Small intestine (tissue), 7 donors: ENCODE measurements at regions not wholly inside any gene's neighbourhood (a gene's known extent, or its start where the extent isn't known, plus 50 kb on each side); places are given as distances from the start of the nearest gene placed in this dataset.
"Not testable (repeated sequence)": the region's sequence is repeated elsewhere in the genome, so short reads cannot be mapped to it uniquely, and the experiment has no call there.

ENCODE experiments used
- DNase-seq, 2 donors: peaks; one replicate each; pipeline versions ENCODE4 v3.0.0 to v3.0.0-alpha.2; 2013
- FAIRE-seq: peaks from 2 replicates; lab custom pipeline; 2012; peaks lifted over from hg19 to GRCh38; lab: Jason Lieb, UNC
- H3K27ac ChIP-seq, 3 donors: one replicate each; pipeline ENCODE4 v1.5.1; 2013; ENCODE audit warnings: low read length in 2 of 3, mild to moderate bottlenecking in 2 of 3, control low read depth in 1 of 3, inconsistent platforms in 1 of 3, low read depth in 1 of 3, moderate library complexity in 1 of 3
- H3K27me3 ChIP-seq, 3 donors: one replicate each; pipeline ENCODE4 v1.6.1; 2013; ENCODE audit warnings: low read length in 3 of 3, inconsistent platforms in 1 of 3; ENCODE audit not compliant: control insufficient read depth in 3 of 3, insufficient read depth in 3 of 3
- H3K36me3 ChIP-seq, 3 donors: one replicate each; pipeline ENCODE4 v1.6.1; 2013; ENCODE audit warnings: low read length in 3 of 3, inconsistent platforms in 1 of 3, low read depth in 1 of 3, mild to moderate bottlenecking in 1 of 3, moderate library complexity in 1 of 3; ENCODE audit not compliant: control insufficient read depth in 3 of 3, insufficient read depth in 2 of 3
- H3K4me1 ChIP-seq, 3 donors: one replicate each; pipeline ENCODE4 v1.6.1; 2013; ENCODE audit warnings: low read length in 2 of 3, inconsistent platforms in 1 of 3, low read depth in 1 of 3, mild to moderate bottlenecking in 1 of 3, moderate library complexity in 1 of 3; ENCODE audit not compliant: control insufficient read depth in 3 of 3, insufficient read depth in 2 of 3
- H3K4me3 ChIP-seq, 3 donors: one replicate each; pipeline ENCODE4 v1.5.1; 2013; ENCODE audit warnings: low read length in 3 of 3, control low read depth in 1 of 3, inconsistent platforms in 1 of 3, low read depth in 1 of 3, mild to moderate bottlenecking in 1 of 3, moderate library complexity in 1 of 3
- H3K9me3 ChIP-seq, 2 donors: one replicate each; pipeline ENCODE4 v1.6.1; 2013; ENCODE audit warnings: low read depth in 1 of 2, low read length in 1 of 2; ENCODE audit not compliant: control insufficient read depth in 2 of 2, insufficient read depth in 1 of 2
- WGBS, 3 donors: extraction: QIAGEN DNeasy Blood & Tissue Kit; methylation state at CpG; one replicate each; pipeline ENCODE4 v1.1.7; 2013; 5-methylcytosine and 5-hydroxymethylcytosine counted together
- donor health status: healthy with polysubstance abuse.
- donor health status: control.
- donor health status: control.
- donor health status: Bipolar disorder and iron deficiency.
- donor health status: healthy.

DNA sequence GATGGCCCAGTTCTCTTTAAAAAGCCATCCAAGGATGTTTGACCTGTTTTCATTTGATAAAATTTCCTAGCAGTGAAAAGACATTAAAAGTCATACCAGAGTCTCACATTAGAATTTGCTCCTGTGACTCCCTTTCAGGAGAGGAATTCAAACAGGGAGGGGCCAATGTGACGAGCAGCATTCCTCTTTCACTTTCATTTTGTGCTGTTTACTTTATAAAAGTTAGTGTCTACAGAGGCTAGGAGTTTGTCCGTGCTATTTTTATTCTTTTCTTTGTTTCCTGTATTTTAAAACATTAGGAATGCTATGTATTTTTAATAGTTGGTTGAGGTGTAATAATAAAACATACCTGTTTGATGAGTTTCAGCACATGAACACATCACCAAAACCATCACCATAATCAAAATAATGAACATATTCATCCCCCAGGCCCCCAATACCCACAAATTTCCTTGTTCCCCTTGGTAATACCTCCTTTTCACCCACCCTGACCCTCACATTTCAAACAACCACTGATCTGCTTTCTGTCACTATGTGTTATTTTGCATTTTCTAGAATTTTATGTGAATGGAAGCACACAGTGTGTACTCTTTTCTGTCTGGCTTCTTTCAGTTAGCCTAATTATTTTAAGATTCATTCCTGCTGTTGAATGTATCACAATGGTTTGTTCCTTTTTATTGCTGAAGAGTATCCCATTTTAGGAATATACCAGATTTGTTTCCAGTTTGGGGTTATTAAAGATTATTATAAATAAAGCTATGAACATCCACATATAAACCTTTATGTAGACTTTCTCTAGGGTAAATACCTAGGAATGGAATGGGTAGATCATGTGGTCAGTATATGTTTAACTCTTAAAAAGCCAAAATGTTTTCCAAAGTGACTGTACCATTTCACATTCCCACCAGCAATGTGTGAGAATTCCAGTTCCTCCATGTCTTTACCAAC is 129.5 kb downstream of the TENT5C start:
- no peaks in the 10 kb centered on the region for H3K27me3 ChIP-seq
- no peaks in the 10 kb centered on the region for H3K4me1 ChIP-seq
- 0 to 2% (median 1%) methylated on average over 2 of the region's 2 CpGs for WGBS, 3 donors
- DNase-seq (peak; percentile 66 to 80), FAIRE-seq (peak; percentile 88)
- no peaks in the 10 kb centered on the region for H3K9me3 ChIP-seq
- H3K36me3 ChIP-seq = no peaks in the 10 kb centered on the region
- H3K27ac ChIP-seq = peak overlapping the region in 2 of 3 donors; percentile 30 to 70
- peak overlapping the region in 1 of 3 donors; percentile 18 for H3K4me3 ChIP-seq

DNA sequence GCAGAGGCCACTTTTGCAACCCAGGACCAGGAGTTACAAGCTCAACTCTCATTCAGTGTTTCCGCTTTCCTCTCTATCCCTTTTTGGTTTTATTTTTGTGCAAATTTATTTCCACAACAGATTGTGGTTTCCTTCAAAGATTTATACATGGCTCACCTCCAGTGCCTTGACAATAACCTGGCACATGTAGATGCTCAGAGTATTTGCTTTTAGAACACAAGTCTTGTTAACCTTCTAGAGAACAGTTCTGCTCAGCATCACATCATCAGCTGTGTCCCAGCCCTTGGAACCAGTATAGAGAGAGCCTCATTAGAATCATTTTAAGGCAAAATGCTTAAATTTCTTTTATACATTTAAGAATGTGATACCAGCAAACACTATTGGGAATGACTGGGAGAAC is 133.7 kb downstream of the TENT5C start:
- no peaks in the 10 kb centered on the region for H3K27me3 ChIP-seq
- DNase-seq = no peak
- no peaks in the 10 kb centered on the region for H3K4me1 ChIP-seq
- no peak overlapping the region for H3K4me3 ChIP-seq
- no peaks in the 10 kb centered on the region for H3K36me3 ChIP-seq
- no peak overlapping the region for H3K27ac ChIP-seq
- FAIRE-seq = no peak
- no peaks in the 10 kb centered on the region for H3K9me3 ChIP-seq
- WGBS, 3 donors = 93 to 100% (median 100%) methylated on average over 1 of the region's 1 CpG

DNA sequence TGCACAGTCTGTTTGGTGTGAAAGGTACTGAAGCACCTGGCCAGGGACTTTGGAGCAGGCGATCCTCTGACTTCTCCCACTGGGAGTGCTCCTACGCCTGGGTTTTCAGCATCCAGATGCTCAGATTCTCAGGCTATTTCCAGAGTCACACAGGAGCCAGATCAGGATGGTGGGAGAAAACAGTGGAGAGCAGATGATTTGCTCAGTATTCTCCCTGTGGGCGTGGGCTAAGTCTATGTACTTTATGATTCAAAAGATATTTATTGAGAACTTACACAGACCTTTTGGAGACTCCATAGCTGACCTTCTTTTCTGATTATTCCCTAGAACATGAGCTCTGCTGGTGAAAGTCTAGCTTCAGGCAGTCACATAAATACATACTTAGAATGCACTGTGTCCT is 134.6 kb downstream of the TENT5C start:
- WGBS, 3 donors = 23 to 57% (median 42%) methylated on average over 3 of the region's 3 CpGs
- no peak overlapping the region for H3K27ac ChIP-seq
- no peaks in the 10 kb centered on the region for H3K36me3 ChIP-seq

DNA sequence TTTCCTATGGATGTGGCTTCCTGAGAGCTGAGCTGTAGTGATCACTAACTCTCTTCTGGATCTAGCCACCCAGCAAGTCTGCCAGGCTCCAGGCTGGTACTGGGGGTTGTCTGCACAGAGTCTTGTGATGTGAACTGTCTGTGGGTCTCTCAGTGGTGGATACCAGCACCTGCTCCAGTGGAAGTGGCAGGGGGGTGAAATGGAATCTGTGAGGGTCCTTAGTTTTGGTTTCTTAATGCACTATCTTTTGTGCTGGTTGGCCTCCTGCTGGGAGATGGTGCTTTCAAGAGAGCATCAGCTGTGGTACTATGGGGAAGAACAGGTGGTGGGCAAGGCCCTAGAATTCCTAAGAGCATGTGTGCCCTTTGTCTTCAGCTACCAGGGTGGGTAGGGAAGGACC is 140.7 kb downstream of the TENT5C start:
- H3K9me3 ChIP-seq = peaks cover 0 to 15% of the 10 kb centered on the region in 2 donors
- not testable (repeated sequence) for H3K27ac ChIP-seq, H3K36me3 ChIP-seq, FAIRE-seq, H3K4me3 ChIP-seq, DNase-seq, H3K4me1 ChIP-seq, H3K27me3 ChIP-seq

More for the DNA sequence above, 134.6 kb downstream of the TENT5C start:
- H3K9me3 ChIP-seq = no peaks in the 10 kb centered on the region
- no peaks in the 10 kb centered on the region for H3K4me1 ChIP-seq
- no peak for FAIRE-seq
- no peak for DNase-seq
- no peaks in the 10 kb centered on the region for H3K27me3 ChIP-seq
- no peak overlapping the region for H3K4me3 ChIP-seq

DNA sequence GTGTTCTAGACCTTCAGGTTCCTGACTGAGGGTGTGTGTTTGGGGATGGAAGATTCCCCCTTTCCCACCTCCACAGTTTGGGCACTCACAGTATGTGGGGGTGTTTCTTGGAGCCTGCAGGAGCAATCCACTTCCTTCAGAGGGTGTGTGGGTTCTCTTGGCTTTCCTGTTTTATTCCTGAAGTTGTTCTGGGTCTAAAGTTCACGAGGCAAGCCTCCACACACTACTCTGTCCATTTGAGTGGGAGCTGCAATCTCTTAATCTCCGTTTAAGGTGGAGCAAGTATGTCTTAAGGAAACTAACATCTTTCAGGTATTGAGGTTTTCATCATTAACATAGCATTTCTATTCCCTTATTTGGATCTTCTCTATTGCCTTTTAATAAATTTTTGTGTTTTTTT is 141.8 kb downstream of the TENT5C start:
- Histone ChIP-seq H3K36me3 (no peaks in the 10 kb centered on the region), H3K27ac (no peak overlapping the region), H3K27me3 (peaks cover 0 to 3% (median 0%) of the 10 kb centered on the region in 3 donors), H3K9me3 (peaks cover 0 to 15% of the 10 kb centered on the region in 2 donors), H3K4me3 (no peak overlapping the region), H3K4me1 (no peaks in the 10 kb centered on the region)
- 30 to 70% (median 35%) methylated on average over 2 of the region's 2 CpGs for WGBS, 3 donors
- peak in 1 of 2 donors; percentile 37 for DNase-seq
- FAIRE-seq = no peak

DNA sequence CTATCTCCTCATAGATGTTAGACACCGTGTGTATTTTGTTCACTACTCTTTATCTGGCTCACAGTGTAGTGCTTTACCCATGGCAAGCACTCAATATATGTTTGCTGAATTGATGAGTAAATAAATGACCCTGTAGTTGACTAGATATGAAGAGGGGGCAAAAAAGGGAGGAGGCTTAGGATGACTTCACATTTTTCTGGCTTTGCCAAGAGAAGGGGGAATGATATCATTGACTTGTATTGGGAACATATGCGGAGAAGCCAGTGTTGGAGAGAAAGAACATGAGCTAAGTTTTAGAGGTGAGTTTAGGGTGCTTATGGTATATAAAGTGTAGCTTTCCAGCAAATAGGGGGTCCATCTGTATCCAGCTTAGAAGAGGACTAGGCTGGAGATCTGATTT is 145.5 kb downstream of the TENT5C start:
- no peak for DNase-seq
- Histone ChIP-seq H3K27me3 (peaks cover 0 to 3% (median 2%) of the 10 kb centered on the region in 3 donors), H3K36me3 (no peaks in the 10 kb centered on the region), H3K4me1 (no peaks in the 10 kb centered on the region), H3K9me3 (peaks cover 0 to 14% of the 10 kb centered on the region in 2 donors), H3K4me3 (no peak overlapping the region), H3K27ac (no peak overlapping the region)
- 75 to 84% (median 82%) methylated on average over 2 of the region's 2 CpGs for WGBS, 3 donors
- no peak for FAIRE-seq

DNA sequence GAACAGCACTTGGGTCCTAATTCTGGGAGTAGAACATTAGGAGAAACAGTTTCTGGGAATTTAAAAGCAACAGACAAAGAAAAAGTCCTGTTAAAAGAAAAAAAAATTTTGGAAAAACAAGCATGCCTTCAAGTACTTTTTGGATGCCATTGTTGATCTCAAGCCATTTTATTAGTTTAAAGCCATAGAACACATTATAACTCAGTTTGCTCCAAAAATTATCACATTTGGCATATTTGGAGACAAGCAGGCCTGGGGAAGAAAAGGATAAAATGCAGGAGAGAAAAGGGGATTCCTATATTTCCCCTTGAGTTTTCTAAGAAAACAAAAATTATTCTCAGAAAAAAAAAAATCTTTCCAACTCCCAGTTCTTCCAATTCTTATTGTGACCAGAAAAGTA is 146.8 kb downstream of the TENT5C start:
- H3K4me1 ChIP-seq = no peaks in the 10 kb centered on the region
- no peak overlapping the region for H3K27ac ChIP-seq
- no peak for DNase-seq
- H3K27me3 ChIP-seq = peaks cover 0 to 2% (median under 1%) of the 10 kb centered on the region in 3 donors
- H3K36me3 ChIP-seq = no peaks in the 10 kb centered on the region
- no peak overlapping the region for H3K4me3 ChIP-seq
- no peak for FAIRE-seq
- peaks cover 0 to under 1% of the 10 kb centered on the region in 2 donors for H3K9me3 ChIP-seq

DNA sequence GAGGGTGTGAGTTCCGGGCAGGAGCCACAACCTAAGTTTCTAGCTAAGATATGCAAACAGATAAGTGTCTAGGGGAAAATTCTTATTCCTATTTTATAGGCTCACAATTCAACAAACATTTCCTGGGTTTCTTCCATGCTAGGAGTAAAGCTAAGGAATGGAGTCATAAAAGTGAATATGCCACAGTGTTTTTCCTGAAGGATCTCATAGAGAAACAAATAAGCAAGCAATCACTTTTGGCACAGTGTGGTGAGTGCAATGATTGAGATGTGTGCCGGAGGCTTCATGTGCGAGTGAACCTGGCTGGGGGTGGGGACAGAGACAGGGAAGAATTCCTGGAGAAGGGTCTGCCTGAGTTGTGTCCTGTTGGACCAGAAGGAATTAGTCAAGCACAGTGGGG is 147.4 kb downstream of the TENT5C start:
- FAIRE-seq = no peak
- no peaks in the 10 kb centered on the region for H3K9me3 ChIP-seq
- no peak overlapping the region for H3K4me3 ChIP-seq
- H3K27ac ChIP-seq = no peak overlapping the region
- no peak for DNase-seq
- no peaks in the 10 kb centered on the region for H3K36me3 ChIP-seq
- WGBS, 3 donors = 54 to 87% (median 59%) methylated on average over 3 of the region's 3 CpGs
- no peaks in the 10 kb centered on the region for H3K4me1 ChIP-seq
- H3K27me3 ChIP-seq = peaks cover 0 to 2% (median 0%) of the 10 kb centered on the region in 3 donors
